ENCODE measurements at regions not wholly inside any gene's neighbourhood (a gene's known extent, or its start where the extent isn't known, plus 50 kb on each side); places are given as distances from the start of the nearest gene placed in this dataset.
"Not testable (repeated sequence)": the region's sequence is repeated elsewhere in the genome, so short reads cannot be mapped to it uniquely, and the experiment has no call there.

- FAIRE-seq: no peak
These were observed 612.7 kb downstream of the SLITRK6 start for GRCh38 chr13:85186356-85187045.

GRCh38 chr13:85174291-85174690 is 624.9 kb downstream of the SLITRK6 start:
- no peak for FAIRE-seq

GRCh38 chr13:85170372-85170771 is 628.8 kb downstream of the SLITRK6 start:
- no peak for FAIRE-seq

- no peak for FAIRE-seq
These were observed 632.3 kb downstream of the SLITRK6 start for GRCh38 chr13:85166891-85167290.

DNA sequence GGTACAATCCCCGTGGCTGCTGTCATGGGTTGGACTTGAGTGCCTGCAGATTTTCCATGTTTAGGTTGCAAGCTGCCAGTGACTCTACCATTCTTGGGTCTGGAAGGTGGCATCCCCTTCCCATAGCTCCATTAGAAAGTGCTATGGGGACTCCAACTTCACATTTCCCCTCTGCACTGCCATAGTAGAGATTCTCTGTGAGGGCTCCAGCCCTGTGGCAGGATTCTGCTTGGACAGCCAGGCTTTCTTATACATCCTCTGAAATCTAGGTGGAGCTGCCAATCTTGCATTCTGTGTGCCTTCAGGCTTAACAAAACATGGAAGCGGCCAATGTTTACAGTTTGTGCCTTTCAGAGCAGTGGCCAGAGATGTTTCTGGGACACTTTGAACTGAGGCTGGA is 636.2 kb downstream of the SLITRK6 start:
- no peak for FAIRE-seq

DNA sequence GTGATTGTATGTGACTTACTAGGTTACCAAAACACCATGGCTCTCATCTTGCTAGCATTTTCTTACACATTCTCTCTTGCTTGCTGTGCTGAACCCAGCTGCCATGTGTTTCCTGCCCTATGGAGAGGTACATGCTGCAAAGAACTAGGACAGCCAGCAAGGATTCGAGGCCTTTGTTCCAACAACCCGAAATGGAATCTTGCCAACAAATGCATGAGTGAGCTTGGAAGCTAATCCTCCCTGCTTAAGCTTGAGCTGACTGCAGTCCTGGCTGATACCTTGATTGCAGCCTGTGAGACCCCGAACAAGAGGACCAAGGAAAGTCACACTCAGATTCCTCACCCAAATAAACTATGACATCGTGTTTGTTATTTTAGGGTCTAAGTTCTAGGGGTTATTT is 651.2 kb downstream of the SLITRK6 start:
- no peak for FAIRE-seq

GRCh38 chr13:85142351-85142927 is 656.8 kb downstream of the SLITRK6 start:
- no peak for FAIRE-seq

DNA sequence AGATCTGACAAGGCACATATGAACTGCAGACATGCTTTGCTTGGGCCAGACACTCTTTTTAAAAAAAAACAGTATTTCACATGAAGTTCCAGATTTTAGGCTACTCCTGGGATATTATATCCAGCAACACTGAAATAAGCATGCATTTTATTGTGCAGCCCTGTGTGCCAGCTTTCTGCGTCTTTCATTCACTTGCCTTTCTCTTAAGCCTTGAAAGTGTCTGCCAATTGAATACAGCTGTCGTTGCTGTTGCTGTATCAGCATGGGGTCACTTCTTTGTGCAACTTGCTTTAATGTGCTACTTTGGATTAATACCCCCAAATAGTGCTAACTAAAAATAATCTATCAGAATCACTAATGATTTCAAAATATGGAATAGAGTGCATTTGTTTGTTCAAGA is 657.8 kb downstream of the SLITRK6 start:
- no peak for FAIRE-seq

DNA sequence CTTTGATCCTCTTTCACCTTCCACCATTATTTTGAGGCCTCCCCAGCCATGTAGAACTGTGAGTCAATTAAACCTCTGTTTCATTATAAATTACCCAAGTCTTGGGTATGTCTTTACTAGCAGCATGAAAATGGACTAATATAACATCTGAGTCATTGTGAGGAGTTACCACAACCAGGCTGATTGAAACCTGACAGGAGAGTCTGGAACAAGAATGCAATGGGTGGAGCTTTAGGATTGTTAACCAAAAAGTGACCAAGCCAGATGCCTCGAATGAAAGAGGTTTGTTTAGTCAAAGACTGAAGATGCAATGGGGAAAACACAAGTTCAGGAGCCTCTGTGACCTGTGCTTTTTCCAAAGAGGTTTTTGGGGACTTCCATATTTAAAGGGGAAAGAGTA is 659.0 kb downstream of the SLITRK6 start:
- FAIRE-seq: no peak

DNA sequence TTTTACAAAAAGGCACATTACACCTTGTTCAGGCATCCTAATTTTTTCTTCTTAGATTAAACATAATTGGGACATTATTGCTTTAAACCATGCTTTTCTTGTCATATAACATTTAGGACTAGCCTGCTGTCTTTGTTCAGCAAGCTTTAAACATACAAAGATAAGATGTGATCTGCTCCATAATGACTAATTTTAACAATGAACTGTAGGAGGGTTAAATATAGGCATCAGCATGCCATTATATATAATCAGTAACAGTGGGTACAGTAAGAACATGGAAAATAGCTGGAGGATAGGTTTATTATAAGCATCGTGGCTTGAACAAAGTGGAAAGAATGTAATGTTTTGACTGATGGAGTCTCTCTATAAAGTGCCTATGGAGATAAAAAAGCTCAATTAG is 661.7 kb downstream of the SLITRK6 start:
- no peak for FAIRE-seq

DNA sequence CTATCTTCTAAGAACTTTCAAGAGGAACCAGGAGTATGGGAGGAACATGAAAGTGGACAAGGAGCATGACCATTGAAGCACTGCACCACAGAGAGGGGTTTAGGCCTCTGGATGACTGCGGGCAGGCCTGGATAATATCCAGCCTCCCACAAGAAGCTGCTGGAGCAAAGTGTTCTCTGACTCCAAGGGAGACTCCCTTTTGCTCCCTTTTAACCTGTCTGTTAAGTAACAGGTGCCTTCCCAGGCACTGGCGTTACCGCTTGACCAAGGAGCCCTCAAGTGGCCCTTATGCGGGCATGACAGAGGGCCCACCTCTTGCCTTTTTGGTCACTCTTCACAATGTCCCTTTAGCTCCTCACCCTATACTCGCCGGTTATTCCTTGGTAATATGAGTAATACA is 666.2 kb downstream of the SLITRK6 start:
- no peak for FAIRE-seq

- not testable (repeated sequence) for FAIRE-seq
These were observed 675.7 kb downstream of the SLITRK6 start for GRCh38 chr13:85123501-85123900.

- no peak for FAIRE-seq
These were observed 690.9 kb downstream of the SLITRK6 start for GRCh38 chr13:85108356-85108755.

GRCh38 chr13:85099245-85099644 is 700.0 kb downstream of the SLITRK6 start:
- FAIRE-seq: no peak

DNA sequence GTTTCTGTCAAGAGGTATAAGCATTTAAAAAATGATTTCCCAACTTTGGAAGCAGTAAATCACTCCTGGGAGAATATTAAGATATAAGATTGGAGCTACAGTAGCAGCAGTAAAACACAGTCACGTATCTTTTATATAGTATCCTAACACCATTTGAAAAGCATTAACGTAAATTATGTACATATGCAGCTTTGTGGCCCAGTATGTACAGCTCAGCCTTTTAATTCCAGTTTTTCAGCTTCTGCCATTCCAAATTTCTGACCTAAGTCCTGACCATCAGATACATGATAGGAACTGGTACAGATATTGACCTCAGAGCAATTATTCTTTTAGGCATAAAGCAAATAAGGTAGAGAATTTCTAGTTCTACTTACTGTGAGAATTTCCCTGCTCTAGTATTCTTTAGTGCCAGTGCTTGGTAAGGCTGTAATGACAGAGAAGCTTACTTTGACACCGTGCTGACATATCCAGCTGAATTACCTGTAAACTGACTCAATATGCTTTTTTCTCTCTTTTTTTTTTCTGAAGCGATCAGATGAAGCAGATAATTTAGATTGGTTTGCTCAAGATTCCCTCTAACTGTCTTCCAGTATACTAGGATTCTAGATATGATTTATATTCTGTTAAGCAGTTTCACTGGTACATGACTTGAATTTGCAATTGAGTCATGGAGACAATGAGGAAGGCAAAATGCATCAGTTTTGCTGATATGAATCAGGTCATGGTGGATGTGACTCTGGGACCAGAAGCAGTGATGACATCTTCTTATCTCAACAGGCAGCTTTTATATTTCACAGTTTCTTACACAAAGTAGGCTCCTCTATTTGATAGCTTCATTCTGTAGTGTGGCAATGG is 703.6 kb downstream of the SLITRK6 start:
- no peak for FAIRE-seq

- no peak for FAIRE-seq
These were observed 705.4 kb downstream of the SLITRK6 start for GRCh38 chr13:85093808-85094207.

- FAIRE-seq: no peak
These were observed 707.5 kb downstream of the SLITRK6 start for GRCh38 chr13:85091631-85092234.

GRCh38 chr13:85089186-85089585 is 710.0 kb downstream of the SLITRK6 start:
- FAIRE-seq: no peak

- FAIRE-seq: no peak
These were observed 718.5 kb downstream of the SLITRK6 start for GRCh38 chr13:85080691-85081090.

DNA sequence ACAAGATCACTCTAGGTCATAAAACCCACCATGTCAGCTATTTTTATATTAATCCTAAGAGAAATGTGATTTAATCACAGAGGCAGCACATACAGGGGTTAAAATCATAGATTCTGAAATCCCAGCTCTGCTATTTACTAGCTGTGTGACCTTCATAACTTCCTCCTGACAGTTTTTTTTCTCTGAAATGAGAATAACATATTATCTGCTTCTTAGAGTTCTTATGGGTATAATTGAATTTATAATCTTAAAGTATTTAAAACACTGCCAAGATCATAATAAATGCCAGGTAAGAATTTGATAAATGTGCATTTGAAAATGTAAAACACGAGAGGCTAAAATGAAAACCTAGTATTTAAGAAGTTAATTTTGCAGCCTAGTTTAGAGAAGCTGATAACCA is 722.9 kb downstream of the SLITRK6 start:
- no peak for FAIRE-seq

GRCh38 chr13:85074543-85075313 is 724.5 kb downstream of the SLITRK6 start:
- FAIRE-seq: no peak

- no peak for FAIRE-seq
These were observed 731.0 kb downstream of the SLITRK6 start for GRCh38 chr13:85068231-85068630.

DNA sequence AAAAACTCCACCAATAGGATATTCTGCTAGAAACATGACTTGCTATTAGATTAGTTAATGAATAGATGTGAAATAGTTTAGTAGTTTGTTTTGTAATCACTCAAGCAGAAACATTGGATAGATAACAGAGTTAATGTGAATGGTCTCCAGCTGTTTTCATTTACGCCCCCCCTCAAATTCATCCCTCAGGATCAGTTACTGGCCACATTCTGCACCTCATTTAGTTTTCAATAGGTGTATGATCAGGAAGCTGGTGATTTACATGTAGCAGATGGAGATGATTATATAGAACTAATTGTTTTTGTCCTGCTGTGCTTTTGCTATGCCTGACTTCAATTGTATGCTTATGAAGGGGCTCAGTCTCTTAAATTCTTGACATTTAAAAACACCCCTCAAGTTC is 759.0 kb downstream of the SLITRK6 start:
- no peak for FAIRE-seq

All from TTC549 (cell line).